Kidney (tissue), 13 donors: ENCODE measurements at regions not wholly inside any gene's neighbourhood (a gene's known extent, or its start where the extent isn't known, plus 50 kb on each side); places are given as distances from the start of the nearest gene placed in this dataset.

ENCODE experiments used
- DNase-seq, 5 donors: peaks; one replicate each; pipeline ENCODE4 v3.0.0-alpha.2; 2013 to 2020
- FAIRE-seq: peaks from 2 replicates; lab custom pipeline; 2012; peaks lifted over from hg19 to GRCh38; lab: Jason Lieb, UNC
- H3K27ac ChIP-seq, 2 donors: one replicate each; pipeline ENCODE4 v1.7.0; 2013; ENCODE audit warnings: low read depth in 2 of 2, low read length in 2 of 2, inconsistent platforms in 1 of 2
- H3K27me3 ChIP-seq: one replicate; pipeline ENCODE4 v1.7.1; 2013; ENCODE audit warnings: low read length, inconsistent platforms; ENCODE audit not compliant: control insufficient read depth, insufficient read depth
- H3K36me3 ChIP-seq, 3 donors: one replicate each; pipeline versions ENCODE4 v1.7.0 to v1.7.1; 2013; ENCODE audit warnings: low read length in 3 of 3, control low read depth in 1 of 3, inconsistent platforms in 1 of 3; ENCODE audit not compliant: insufficient read depth in 3 of 3, control insufficient read depth in 2 of 3
- H3K4me1 ChIP-seq, 3 donors: one replicate each; pipeline versions ENCODE4 v1.7.0 to v1.7.1; 2013; ENCODE audit warnings: low read length in 3 of 3, inconsistent platforms in 1 of 3, low read depth in 1 of 3; ENCODE audit not compliant: control insufficient read depth in 2 of 3, insufficient read depth in 2 of 3
- H3K4me3 ChIP-seq, 3 donors: one replicate each; pipeline versions ENCODE4 v1.7.0 to v1.8.1; 2013; ENCODE audit warnings: low read length in 3 of 3, control low read depth in 1 of 3, inconsistent platforms in 1 of 3
- H3K9ac ChIP-seq, 3 donors: one replicate each; pipeline versions ENCODE4 v1.7.0 to v1.7.1; 2013; ENCODE audit warnings: low read length in 3 of 3, control low read depth in 1 of 3, inconsistent platforms in 1 of 3
- H3K9me3 ChIP-seq, 3 donors: one replicate each; pipeline versions ENCODE4 v1.7.0 to v1.7.1; 2013; ENCODE audit warnings: low read length in 3 of 3, control low read depth in 1 of 3, inconsistent platforms in 1 of 3; ENCODE audit not compliant: control insufficient read depth in 2 of 3, insufficient read depth in 1 of 3
- CTCF ChIP-seq: IDR thresholded peaks from 3 replicates; pipeline ENCODE4 v1.5.1; 2012; ENCODE audit warnings: mild to moderate bottlenecking, moderate library complexity, borderline replicate concordance; ENCODE audit not compliant: insufficient read depth; ENCODE audit errors: extremely low read depth
- intact Hi-C: fragments of 100-400 bp; cut with DNase I; formaldehyde crosslinking; loops from one replicate; pipeline ENCODE4 v1.11.1; 2022
- donor health status: control.
- donor health status: control.
- donor health status: control.
- donor health status: control.
- donor health status: control.
- donor health status: DM: yes; HTN: yes; CAD: no.
- donor health status: Normal renal cell carcinoma (clear cell type).

- no peak overlapping the region for H3K9ac ChIP-seq
- no peak overlapping the region for H3K27ac ChIP-seq
- no peaks in the 10 kb centered on the region for H3K4me1 ChIP-seq
- intact Hi-C loops = no loop called here
- H3K27me3 ChIP-seq = no peaks in the 10 kb centered on the region
- no peaks in the 10 kb centered on the region for H3K9me3 ChIP-seq
- FAIRE-seq (no peak), DNase-seq (no peak)
- H3K4me3 ChIP-seq = no peak overlapping the region
- no peak for TF ChIP-seq CTCF
- no peaks in the 10 kb centered on the region for H3K36me3 ChIP-seq
These were observed 197.2 kb upstream of the TMPO start for GRCh38 chr12:98317939-98318899.

- TF ChIP-seq CTCF = no peak
- Histone ChIP-seq H3K27me3 (no peaks in the 10 kb centered on the region), H3K9me3 (no peaks in the 10 kb centered on the region), H3K36me3 (no peaks in the 10 kb centered on the region), H3K4me3 (no peak overlapping the region), H3K27ac (no peak overlapping the region), H3K4me1 (no peaks in the 10 kb centered on the region), H3K9ac (no peak overlapping the region)
- DNase-seq (peak in 1 of 5 donors; percentile 27), FAIRE-seq (no peak)
- intact Hi-C loops = no loop called here
These were observed 195.5 kb upstream of the TMPO start for GRCh38 chr12:98319716-98320425.

- H3K27me3 ChIP-seq = no peaks in the 10 kb centered on the region
- DNase-seq (no peak), FAIRE-seq (no peak)
- no peak overlapping the region for H3K9ac ChIP-seq
- no peaks in the 10 kb centered on the region for H3K4me1 ChIP-seq
- no peaks in the 10 kb centered on the region for H3K36me3 ChIP-seq
- intact Hi-C loops = no loop called here
- no peak overlapping the region for H3K4me3 ChIP-seq
- H3K9me3 ChIP-seq = no peaks in the 10 kb centered on the region
- H3K27ac ChIP-seq = no peak overlapping the region
- no peak for TF ChIP-seq CTCF
These were observed 190.4 kb upstream of the TMPO start for GRCh38 chr12:98325003-98325402.
